WERI-Rb-1 (cell line): ENCODE measurements at regions not wholly inside any gene's neighbourhood (a gene's known extent, or its start where the extent isn't known, plus 50 kb on each side); places are given as distances from the start of the nearest gene placed in this dataset.
"Not testable (repeated sequence)": the region's sequence is repeated elsewhere in the genome, so short reads cannot be mapped to it uniquely, and the experiment has no call there.

Experiments used
- DNase-seq: peaks from one replicate; pipeline ENCODE4 v3.0.0-alpha.2; 2020
- H3K27ac ChIP-seq: fragments of 250-450 bp; sonication (Bioruptor Pico); 2 replicates; pipeline ENCODE4 v1.5.1; 2020; ENCODE audit warnings: mild to moderate bottlenecking, moderate library complexity
- H3K27me3 ChIP-seq: fragments of 250-450 bp; sonication (Bioruptor Pico); 2 replicates; pipeline ENCODE4 v1.5.1; 2021; ENCODE audit warnings: mild to moderate bottlenecking, low read depth, moderate library complexity; ENCODE audit not compliant: insufficient read depth, severe bottlenecking
- H3K36me3 ChIP-seq: fragments of 250-450 bp; sonication (Bioruptor Pico); 2 replicates; pipeline ENCODE4 v1.5.1; 2020; ENCODE audit warnings: mild to moderate bottlenecking, moderate library complexity
- H3K4me3 ChIP-seq: 2 replicates; pipeline ENCODE4 v1.5.1; 2011; ENCODE audit warnings: low read depth, mild to moderate bottlenecking, control low read depth, low read length
- H3K9me3 ChIP-seq: fragments of 250-450 bp; sonication (Bioruptor Pico); 2 replicates; pipeline ENCODE4 v1.5.1; 2021; ENCODE audit warnings: mild to moderate bottlenecking, moderate library complexity; ENCODE audit not compliant: severe bottlenecking
- CTCF ChIP-seq: IDR thresholded peaks from 2 replicates; pipeline ENCODE4 v1.5.1; 2011; ENCODE audit warnings: low read depth, mild to moderate bottlenecking, control low read depth, inconsistent platforms, low read length

- no peaks in the 10 kb centered on the region for H3K27me3 ChIP-seq
- peaks cover 20% of the 10 kb centered on the region for H3K9me3 ChIP-seq
- H3K36me3 ChIP-seq, result no peaks in the 10 kb centered on the region
- TF ChIP-seq CTCF, result no peak
- H3K4me3 ChIP-seq, result no peak overlapping the region
- peak; percentile 40 for DNase-seq
- H3K27ac ChIP-seq, result no peak overlapping the region
Observed at GRCh38 chr1:163477276-163477830, 155.6 kb downstream of the NUF2 start.

GRCh38 chr1:163498391-163499330 lies 176.9 kb downstream of the NUF2 start:
- H3K36me3 ChIP-seq, DNase-seq, H3K27me3 ChIP-seq, H3K4me3 ChIP-seq, H3K27ac ChIP-seq: not testable (repeated sequence)
- H3K9me3 ChIP-seq, result peaks cover 18% of the 10 kb centered on the region

GRCh38 chr1:163504331-163504978 lies 182.7 kb downstream of the NUF2 start:
- TF ChIP-seq CTCF, result no peak
- no peak overlapping the region for H3K27ac ChIP-seq
- H3K9me3 ChIP-seq, result peaks cover 8% of the 10 kb centered on the region
- no peaks in the 10 kb centered on the region for H3K27me3 ChIP-seq
- DNase-seq, result no peak
- no peak overlapping the region for H3K4me3 ChIP-seq
- H3K36me3 ChIP-seq, result no peaks in the 10 kb centered on the region

- Histone ChIP-seq H3K9me3 (no peaks in the 10 kb centered on the region), H3K36me3 (no peaks in the 10 kb centered on the region), H3K4me3 (no peak overlapping the region), H3K27me3 (no peaks in the 10 kb centered on the region), H3K27ac (no peak overlapping the region)
- DNase-seq, result no peak
- no peak for TF ChIP-seq CTCF
Observed at GRCh38 chr1:163509114-163509513, 187.4 kb downstream of the NUF2 start.

- no peak for DNase-seq
- no peaks in the 10 kb centered on the region for H3K27me3 ChIP-seq
- no peak overlapping the region for H3K4me3 ChIP-seq
- no peak overlapping the region for H3K27ac ChIP-seq
- H3K9me3 ChIP-seq, result no peaks in the 10 kb centered on the region
- no peaks in the 10 kb centered on the region for H3K36me3 ChIP-seq
- no peak for TF ChIP-seq CTCF
Observed at GRCh38 chr1:163512349-163512989, 190.7 kb downstream of the NUF2 start.
